ENCODE measurements at regions not wholly inside any gene's neighbourhood (a gene's known extent, or its start where the extent isn't known, plus 50 kb on each side); places are given as distances from the start of the nearest gene placed in this dataset.

DNA sequence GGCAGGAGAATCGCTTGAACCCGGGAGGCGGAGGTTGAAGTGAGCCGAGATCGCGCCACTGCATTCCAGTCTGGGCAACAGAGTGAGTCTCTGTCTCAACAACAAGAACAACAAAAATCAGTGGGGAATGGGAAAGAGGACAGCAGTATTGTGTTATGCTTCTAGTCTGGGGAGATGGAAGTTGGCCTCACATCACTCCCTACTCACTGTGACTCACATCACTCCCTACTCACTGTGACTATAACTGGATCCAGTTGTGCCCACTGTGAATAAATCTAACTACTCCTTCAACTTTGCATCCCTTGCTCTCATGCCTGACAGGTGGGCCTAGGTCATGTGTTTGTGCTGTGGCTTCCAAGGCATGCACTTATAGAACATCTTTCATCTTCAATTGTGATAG, 285.4 kb upstream of the USP24 start:
- TF ChIP-seq, protein P1, sequence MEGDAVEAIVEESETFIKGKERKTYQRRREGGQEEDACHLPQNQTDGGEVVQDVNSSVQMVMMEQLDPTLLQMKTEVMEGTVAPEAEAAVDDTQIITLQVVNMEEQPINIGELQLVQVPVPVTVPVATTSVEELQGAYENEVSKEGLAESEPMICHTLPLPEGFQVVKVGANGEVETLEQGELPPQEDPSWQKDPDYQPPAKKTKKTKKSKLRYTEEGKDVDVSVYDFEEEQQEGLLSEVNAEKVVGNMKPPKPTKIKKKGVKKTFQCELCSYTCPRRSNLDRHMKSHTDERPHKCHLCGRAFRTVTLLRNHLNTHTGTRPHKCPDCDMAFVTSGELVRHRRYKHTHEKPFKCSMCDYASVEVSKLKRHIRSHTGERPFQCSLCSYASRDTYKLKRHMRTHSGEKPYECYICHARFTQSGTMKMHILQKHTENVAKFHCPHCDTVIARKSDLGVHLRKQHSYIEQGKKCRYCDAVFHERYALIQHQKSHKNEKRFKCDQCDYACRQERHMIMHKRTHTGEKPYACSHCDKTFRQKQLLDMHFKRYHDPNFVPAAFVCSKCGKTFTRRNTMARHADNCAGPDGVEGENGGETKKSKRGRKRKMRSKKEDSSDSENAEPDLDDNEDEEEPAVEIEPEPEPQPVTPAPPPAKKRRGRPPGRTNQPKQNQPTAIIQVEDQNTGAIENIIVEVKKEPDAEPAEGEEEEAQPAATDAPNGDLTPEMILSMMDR (IDR thresholded peaks at IDR 0.05) = no peak
- TF ChIP-seq ZFX (IDR thresholded peaks at IDR 0.05; ENCODE audit: borderline replicate concordance) = no peak

All from 22Rv1 (cell line).